Stimulated activated CD8-positive, alpha-beta memory T cell treated with anti-CD3 and anti-CD28 coated beads, Interleukin-2, amount 100 ng/mL, for 1 hour (primary cell): ENCODE measurements at regions not wholly inside any gene's neighbourhood (a gene's known extent, or its start where the extent isn't known, plus 50 kb on each side); places are given as distances from the start of the nearest gene placed in this dataset.

Source experiments
- DNase-seq, 2 donors: peaks; one replicate each; pipeline ENCODE4 v3.0.0-alpha.2; 2020; ENCODE audit warnings: low read depth in 2 of 2

DNA sequence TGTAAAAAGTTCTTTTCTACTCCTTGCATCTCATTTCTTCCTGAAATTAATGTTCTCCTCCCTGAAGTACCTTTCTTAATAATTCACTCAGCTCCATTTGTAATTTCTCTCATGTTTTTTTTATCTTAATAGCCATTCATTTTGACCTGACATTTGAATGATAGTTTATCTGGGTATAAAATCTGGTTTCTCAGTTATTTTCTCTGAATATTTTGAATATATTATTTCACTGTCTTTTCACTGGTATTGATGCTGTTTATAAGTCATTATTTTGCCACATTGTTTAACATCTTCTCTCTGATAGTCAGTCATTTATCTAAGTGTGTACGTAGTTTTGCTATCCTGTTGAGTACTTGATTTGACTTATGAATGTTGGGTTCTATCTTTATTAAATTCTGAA, 68.8 kb upstream of the ARHGAP18 start:
- DNase-seq, result no peak

DNA sequence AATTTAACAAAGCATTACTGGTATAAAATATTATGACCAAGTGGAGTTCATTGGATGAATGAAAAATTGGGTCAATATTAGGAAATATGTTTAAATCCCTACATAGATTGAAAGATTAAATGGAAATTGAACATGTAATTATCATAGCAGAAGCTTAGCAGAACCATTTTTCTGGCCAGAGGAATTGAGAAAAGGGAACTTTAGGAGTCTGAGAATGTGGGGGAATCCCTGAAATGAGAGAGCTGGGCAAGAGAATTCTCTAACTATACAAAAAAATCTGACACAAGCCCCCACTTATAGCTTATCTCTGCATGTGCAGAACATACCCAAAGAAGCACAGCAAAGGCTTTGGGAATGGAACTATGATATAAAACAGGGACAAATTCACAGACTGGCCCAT, 67.4 kb upstream of the ARHGAP18 start:
- no peak for DNase-seq

DNA sequence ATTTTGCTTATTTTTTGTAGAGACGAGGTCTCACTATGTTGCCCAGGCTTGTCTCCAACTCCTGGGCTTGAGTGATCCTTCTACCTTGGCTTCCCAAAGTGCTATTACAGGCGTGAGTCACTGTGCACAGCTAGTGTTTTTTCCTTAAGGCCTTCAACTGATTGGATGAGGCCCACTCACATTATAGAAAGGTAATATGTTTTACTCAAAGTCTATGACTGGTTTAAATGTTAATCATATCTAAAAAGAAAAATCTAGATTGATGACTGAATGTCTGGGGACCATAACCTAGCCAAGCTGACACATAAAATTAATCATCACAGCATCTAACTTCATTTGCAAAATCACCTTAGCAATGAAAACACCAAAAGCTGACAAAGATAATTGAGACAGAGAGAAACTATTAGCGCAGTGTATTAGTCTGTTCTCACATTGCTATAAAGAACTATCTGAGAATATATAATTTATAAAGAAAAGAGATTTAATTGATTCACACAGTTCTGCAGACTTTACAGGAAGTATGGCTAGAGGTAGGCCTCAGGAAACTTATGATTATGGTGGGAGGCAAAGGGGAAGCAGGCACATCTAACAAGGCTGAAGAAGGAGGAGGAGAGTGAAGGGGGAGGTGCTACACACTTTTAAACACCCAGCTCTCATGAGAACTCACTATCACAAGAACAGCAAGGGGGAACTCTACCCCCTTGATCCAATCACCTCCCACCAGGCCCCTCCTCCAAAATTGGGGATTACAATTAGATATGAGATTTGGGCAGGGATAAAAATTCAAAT, 66.8 kb upstream of the ARHGAP18 start:
- DNase-seq, result no peak

DNA sequence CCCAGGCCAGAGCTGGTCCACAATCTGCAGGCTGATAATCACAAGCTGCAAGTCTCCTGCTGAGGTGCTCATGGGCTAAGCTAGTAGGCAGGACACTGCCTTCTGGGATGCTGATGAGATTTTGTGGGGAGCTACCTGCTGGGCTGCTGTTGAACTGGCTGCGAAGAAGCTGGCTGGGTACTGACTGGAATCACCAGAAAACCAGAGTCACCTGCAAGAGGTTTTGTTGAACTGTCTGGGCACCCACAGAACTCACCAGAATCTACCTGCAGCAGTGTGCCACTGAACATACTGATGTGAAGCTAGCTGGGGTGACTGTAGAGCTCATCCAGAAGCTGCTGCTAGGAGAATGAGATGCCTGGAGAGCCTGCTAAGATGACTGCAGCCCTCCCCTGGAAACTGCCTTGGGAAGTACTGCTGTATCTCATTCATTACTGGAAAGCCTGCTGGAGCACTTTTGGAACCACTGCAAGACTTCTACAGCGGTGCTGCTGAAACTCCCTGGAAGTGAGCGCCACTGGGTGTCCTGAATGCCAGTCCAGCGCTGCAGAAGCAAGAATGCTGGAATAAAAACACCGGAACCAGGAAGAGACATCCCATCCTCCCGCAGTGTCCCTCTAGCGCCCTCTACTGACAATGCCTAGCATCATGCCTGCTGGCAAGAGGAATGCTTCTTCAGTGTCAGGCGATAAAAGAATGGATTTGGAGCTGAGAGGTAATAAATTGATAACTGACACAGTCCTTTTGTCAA, 64.9 kb upstream of the ARHGAP18 start:
- peak in 1 of 2 donors; percentile 10 for DNase-seq

DNA sequence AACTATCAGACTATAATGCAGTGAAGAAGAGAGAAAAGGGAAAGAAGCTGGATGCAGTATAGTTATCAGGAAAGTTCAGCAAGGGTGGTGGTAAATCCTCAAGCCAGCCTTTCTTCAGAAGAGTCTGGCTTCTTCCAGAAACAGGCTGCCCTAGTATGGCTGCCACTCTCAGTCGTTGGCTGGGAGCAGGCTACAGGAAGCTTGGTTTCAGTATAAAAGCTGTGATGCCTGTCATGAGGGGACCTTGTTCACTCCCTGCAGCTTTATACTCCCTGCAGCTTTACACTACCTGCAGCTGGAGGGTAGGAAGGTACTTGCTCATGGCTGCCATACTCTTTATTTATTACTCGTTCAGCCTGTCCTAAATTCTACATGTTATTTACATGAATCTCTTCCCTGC, 63.3 kb upstream of the ARHGAP18 start:
- DNase-seq, result no peak

DNA sequence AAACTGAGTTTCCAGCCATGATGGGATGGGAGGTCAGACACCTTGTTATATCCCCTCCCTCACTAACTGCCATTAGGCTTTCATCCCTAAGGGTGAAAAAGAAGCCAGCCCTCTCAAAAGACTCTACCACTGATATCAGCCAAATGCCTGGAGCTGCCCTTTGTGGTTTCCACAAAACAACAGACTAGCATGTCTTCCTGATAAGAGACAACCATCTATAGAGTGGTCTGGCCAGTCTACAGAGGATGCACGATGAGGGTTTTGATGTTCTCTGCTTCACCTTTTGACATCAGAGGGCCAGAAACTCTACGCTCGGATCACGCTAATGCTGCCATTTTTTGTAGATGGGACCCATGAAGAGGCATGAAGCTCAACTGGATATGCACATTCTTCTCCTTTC, 61.7 kb upstream of the ARHGAP18 start:
- DNase-seq, result no peak

DNA sequence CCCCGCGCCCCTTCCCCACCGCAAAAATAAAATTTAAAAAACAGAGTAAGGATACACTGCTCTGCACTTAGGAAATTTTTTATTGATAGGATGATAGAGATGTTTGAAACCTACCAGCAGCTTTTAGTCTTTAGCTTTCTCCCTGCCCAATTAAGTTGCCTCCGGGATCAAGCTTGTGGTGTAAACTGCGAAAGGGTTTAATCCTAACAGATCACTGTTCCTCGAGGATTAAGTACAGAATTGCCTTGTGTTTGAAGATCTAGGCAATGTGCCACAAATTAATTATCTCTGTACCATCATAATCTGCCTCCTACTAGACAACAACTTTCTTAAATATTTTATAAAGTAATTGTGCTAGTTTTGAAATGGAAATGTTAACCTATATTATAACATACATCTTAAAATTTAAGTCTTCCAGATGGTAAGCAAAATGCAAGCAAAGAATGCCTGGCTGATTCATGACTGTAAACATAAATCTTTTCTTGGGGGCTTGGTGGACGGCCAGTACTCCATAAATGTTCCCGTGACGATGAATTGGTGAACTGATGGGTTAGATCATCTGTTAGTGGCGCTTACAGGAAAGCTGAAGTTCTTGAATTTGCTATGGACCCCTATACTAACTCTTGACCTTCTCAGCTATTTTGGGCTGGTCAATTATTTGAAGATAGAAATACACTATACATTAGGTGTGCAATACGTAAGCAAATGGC, 58.0 kb upstream of the ARHGAP18 start:
- DNase-seq, result no peak

DNA sequence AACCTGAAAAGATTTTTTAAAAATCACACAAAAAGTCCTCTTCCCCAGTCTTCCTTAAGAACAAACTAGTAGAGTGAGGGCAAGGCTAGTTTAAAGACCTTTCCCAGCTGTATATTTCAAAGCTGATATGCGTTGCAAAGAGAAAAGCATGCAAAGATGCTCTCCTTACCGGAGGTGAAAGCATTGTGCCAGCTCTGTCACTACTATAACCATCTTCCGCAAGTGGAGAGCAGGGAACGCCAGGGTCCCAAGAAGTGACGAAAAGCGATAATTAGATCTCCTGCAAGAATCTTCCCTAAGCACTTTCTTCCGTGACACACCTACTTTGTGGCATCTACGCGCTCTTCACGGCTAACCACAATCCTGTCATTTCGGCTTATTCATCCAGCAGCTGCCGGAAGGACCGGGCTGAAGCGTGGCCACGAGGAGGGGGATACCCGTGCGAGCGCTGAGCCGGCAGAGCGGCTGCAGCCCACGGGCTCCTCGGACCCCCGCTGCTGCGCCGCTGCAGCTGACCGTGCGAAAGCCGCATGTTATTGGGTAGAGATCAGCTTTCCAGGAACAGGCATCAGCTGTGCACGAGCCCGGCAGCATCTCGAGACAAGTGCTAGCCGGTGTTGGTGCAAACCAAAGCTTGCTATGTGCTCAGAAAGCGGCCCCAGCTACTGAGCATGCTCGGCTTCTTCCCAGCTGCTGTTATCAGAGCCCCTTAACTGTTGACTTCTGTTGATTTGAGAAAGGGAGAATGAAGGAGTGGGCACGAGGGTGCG, 57.2 kb upstream of the ARHGAP18 start:
- peak in 1 of 2 donors; percentile 13 for DNase-seq

DNA sequence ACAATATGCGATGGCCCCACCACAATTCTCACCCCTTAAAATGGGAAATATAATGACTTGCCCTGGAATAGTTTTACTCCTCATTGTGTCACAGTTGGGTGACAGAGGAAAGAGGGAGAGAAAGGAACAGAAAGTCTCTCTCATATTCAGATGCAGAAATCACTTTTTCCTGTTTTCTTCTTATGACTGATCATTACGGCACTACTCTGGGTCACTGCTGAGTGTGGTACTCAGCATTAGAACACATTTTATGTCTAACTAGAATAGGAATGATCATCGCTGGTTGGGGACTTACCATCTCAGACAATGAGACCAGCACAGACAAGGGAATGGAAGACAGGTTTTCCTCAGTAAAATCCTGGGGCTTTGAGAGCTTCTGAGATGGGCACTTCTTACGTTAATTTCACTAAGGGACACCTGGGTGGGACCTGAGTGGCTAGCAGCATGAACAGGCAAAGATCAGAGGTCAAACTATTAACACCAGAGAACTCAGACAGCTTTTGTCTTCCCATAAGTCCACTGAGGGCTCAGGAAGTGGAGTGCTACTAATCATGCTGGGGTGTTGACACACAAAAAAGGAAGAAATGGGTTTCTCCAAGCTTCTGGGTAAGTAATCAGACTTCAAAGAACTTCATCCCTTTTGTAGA, 54.9 kb upstream of the ARHGAP18 start:
- DNase-seq, result no peak

DNA sequence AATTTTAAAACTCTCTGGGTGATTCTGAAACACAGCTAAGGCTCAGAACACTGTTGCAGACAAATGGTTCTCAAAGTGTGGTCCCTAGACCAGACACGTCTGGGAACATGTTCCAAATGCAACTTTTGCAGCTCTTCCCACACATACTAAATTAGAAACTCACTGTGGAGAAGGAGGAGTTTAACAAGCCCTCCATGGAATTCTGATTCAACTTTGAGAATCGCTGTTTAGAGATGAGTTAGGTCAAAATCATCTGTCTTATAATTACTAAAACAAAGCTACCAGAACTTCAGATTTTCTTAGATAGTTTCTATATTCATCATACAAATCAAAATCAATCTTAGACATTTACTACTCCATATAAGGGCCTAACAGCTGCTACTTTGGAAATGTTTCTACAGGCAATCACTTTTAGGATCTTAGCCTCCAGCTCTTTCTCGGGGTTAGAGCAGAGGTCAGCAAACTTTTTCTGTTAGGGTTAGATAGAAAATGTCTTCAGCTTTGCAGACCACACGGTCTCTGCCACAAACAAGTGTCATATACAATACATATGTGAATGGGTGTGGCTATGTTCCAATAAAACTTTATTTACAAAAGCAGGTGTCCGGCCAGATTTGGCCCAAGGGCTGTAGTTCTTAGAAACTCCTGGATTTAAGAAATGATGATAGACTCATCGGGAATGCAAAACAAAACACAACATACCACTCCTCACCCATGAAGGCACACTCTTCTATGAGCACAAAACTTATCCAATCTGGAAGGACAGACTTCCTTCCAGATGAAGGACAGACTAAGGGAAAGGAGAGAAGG, 50.0 kb upstream of the ARHGAP18 start:
- DNase-seq, result no peak
